Mesendoderm (in vitro differentiated cells): ENCODE measurements at regions not wholly inside any gene's neighbourhood (a gene's known extent, or its start where the extent isn't known, plus 50 kb on each side); places are given as distances from the start of the nearest gene placed in this dataset.

Experiments used
- DNase-seq: peaks from one replicate; pipeline ENCODE4 v3.0.0; 2013
- H2AK5ac ChIP-seq: 2 replicates; pipeline ENCODE4 v1.6.1; 2013; ENCODE audit warnings: low read length, inconsistent platforms
- H2BK120ac ChIP-seq: 2 replicates; pipeline ENCODE4 v1.6.1; 2013; ENCODE audit warnings: low read depth, mild to moderate bottlenecking, low read length, moderate library complexity, mixed read lengths
- H2BK15ac ChIP-seq: replicated peaks from 2 replicates; pipeline ENCODE4 v1.6.1; 2013; ENCODE audit warnings: low read depth, mild to moderate bottlenecking, moderate library complexity
- H2BK5ac ChIP-seq: 2 replicates; pipeline ENCODE4 v1.6.1; 2013; ENCODE audit warnings: low read length, inconsistent platforms
- H3K18ac ChIP-seq: 2 replicates; pipeline ENCODE4 v1.6.1; 2013; ENCODE audit warnings: mild to moderate bottlenecking, low read length, mixed read lengths
- H3K23ac ChIP-seq: one replicate; pipeline ENCODE4 v1.6.1; 2013; ENCODE audit warnings: low read length
- H3K27ac ChIP-seq: 2 replicates; pipeline ENCODE4 v1.5.1; 2013; ENCODE audit warnings: low read depth, mild to moderate bottlenecking, inconsistent platforms, low read length, moderate library complexity
- H3K27me3 ChIP-seq: 2 replicates; pipeline ENCODE4 v1.6.1; 2013; ENCODE audit warnings: low read length, control low read depth, mild to moderate bottlenecking, inconsistent platforms; ENCODE audit not compliant: insufficient read depth, poor library complexity
- H3K36me3 ChIP-seq: 2 replicates; pipeline ENCODE4 v1.6.1; 2013; ENCODE audit warnings: low read length, inconsistent platforms; ENCODE audit not compliant: control insufficient read depth, insufficient read depth
- H3K4ac ChIP-seq: one replicate; pipeline ENCODE4 v1.6.1; 2013; ENCODE audit warnings: low read depth, mild to moderate bottlenecking, low read length, moderate library complexity
- H3K4me1 ChIP-seq: 2 replicates; pipeline ENCODE4 v1.6.1; 2013; ENCODE audit warnings: low read depth, low read length, inconsistent platforms; ENCODE audit not compliant: control insufficient read depth
- H3K4me2 ChIP-seq: 2 replicates; pipeline ENCODE4 v1.6.1; 2013; ENCODE audit warnings: low read length
- H3K4me3 ChIP-seq: 2 replicates; pipeline ENCODE4 v1.5.1; 2013; ENCODE audit warnings: mild to moderate bottlenecking, low read length
- H3K56ac ChIP-seq: one replicate; pipeline ENCODE4 v1.6.1; 2013; ENCODE audit warnings: low read length
- H3K79me1 ChIP-seq: 2 replicates; pipeline ENCODE4 v1.6.1; 2013; ENCODE audit warnings: low read length, inconsistent platforms
- H3K79me2 ChIP-seq: 2 replicates; pipeline ENCODE4 v1.6.1; 2013; ENCODE audit warnings: mild to moderate bottlenecking, low read length; ENCODE audit not compliant: control insufficient read depth, insufficient read depth
- H3K9ac ChIP-seq: 2 replicates; pipeline ENCODE4 v1.6.1; 2013; ENCODE audit warnings: low read length, inconsistent platforms
- H4K5ac ChIP-seq: one replicate; pipeline ENCODE4 v1.6.1; 2013; ENCODE audit warnings: low read length
- H4K8ac ChIP-seq: one replicate; pipeline ENCODE4 v1.6.1; 2013; ENCODE audit warnings: low read depth, mild to moderate bottlenecking, control low read depth, low read length, moderate library complexity
- WGBS: extraction: QIAGEN DNeasy Blood & Tissue Kit; methylation state at CpG from one replicate; pipeline ENCODE4 v1.1.7; 2013; ENCODE audit warnings: low lambda C conversion rate, missing lambda C conversion rate; ENCODE audit not compliant: insufficient coverage; ENCODE audit errors: extremely low coverage; 5-methylcytosine and 5-hydroxymethylcytosine counted together

DNA sequence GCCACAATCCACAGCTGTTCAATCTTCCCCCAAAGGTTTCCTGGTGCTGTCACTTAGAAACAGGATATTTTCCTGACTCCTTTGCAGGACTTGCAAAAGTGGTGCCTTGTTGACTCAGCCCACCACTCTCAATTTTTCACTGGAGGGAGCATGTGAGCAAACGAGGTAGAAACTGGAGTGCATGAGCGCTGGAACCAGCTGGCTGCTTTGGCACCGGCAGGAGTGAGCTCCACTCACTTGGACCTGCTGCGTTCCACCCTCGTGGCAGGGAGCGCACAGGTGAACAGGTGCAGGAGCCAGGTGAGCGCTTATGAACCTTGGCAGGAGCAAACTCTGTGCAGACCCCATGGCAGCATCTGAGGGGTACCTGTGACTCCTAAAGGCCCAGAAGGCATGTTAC, 364.1 kb upstream of the RORB start:
- peak; percentile 52 for DNase-seq
- no peak overlapping the region for H3K27ac ChIP-seq
- no peak overlapping the region for H3K9ac ChIP-seq
- no peak overlapping the region for H3K56ac ChIP-seq
- H3K79me2 ChIP-seq = no peaks in the 10 kb centered on the region
- no peak overlapping the region for H3K18ac ChIP-seq
- no peak overlapping the region for H2AK5ac ChIP-seq
- no peak overlapping the region for H3K4me2 ChIP-seq
- no peak overlapping the region for H2BK120ac ChIP-seq
- no CpG with 5 or more reads among the region's 7 CpGs for WGBS
- no peak overlapping the region for H3K4me3 ChIP-seq
- H3K79me1 ChIP-seq = no peaks in the 10 kb centered on the region
- no peak overlapping the region for H2BK5ac ChIP-seq
- no peaks in the 10 kb centered on the region for H3K36me3 ChIP-seq
- H2BK15ac ChIP-seq = no peak overlapping the region
- no peak overlapping the region for H4K5ac ChIP-seq
- no peaks in the 10 kb centered on the region for H3K4me1 ChIP-seq
- H3K4ac ChIP-seq = no peak overlapping the region
- no peak overlapping the region for H4K8ac ChIP-seq
- no peak overlapping the region for H3K23ac ChIP-seq
- H3K27me3 ChIP-seq = no peaks in the 10 kb centered on the region

DNA sequence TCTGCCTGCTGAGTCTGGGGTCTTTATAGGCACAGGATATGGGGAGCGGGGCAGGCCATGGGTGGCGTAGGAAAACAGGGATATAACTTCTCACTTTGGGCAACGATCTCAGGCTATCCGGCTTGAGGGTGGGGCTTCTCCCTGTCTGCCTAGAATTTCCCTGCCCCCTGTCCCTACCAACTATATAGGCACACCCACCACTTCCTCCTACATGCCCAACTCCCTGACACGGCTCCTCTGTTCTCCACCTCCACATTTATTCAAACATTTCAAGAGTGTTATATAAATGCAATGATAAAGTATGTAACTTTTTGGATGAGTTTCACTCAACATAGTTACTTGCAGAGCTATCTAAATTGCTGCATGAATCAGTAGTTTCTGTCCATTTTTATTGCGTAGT, 363.2 kb upstream of the RORB start:
- Histone ChIP-seq H3K36me3 (no peaks in the 10 kb centered on the region), H3K79me2 (no peaks in the 10 kb centered on the region), H3K9ac (no peak overlapping the region), H3K4me1 (no peaks in the 10 kb centered on the region), H3K4ac (no peak overlapping the region), H3K79me1 (no peaks in the 10 kb centered on the region), H3K27ac (no peak overlapping the region), H3K27me3 (no peaks in the 10 kb centered on the region), H3K4me3 (no peak overlapping the region), H2BK120ac (no peak overlapping the region), H2BK5ac (no peak overlapping the region), H3K56ac (no peak overlapping the region), H4K5ac (no peak overlapping the region), H3K18ac (no peak overlapping the region), H2BK15ac (no peak overlapping the region), H4K8ac (no peak overlapping the region), H3K23ac (no peak overlapping the region), H2AK5ac (no peak overlapping the region), H3K4me2 (no peak overlapping the region)
- DNase-seq = no peak
- WGBS = no CpG with 5 or more reads among the region's 6 CpGs

DNA sequence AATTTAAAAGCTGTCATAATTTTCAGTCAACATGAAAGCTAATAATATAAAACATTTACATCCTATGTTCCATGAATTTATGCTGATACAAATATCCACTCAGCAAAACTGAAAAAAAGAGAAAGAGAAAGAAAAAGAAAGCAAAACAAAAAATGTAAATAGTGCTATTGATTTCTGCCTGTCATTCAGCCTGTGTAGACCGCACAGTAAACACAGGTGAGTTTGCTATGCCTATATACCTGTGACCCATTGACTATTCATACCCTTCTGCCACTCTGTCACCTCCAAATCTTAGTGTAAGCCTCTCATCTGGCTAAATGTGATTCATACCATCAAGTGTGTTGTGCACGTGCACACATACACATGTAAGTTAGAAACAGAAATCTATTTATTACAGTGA, 359.0 kb upstream of the RORB start:
- Histone ChIP-seq H3K4me2 (no peak overlapping the region), H3K18ac (no peak overlapping the region), H3K27me3 (no peaks in the 10 kb centered on the region), H4K5ac (no peak overlapping the region), H2BK5ac (no peak overlapping the region), H3K4me3 (no peak overlapping the region), H3K9ac (no peak overlapping the region), H2AK5ac (no peak overlapping the region), H3K23ac (no peak overlapping the region), H3K27ac (no peak overlapping the region), H4K8ac (no peak overlapping the region), H3K79me2 (no peaks in the 10 kb centered on the region), H2BK15ac (no peak overlapping the region), H3K4ac (no peak overlapping the region), H3K79me1 (no peaks in the 10 kb centered on the region), H3K56ac (no peak overlapping the region), H3K36me3 (no peaks in the 10 kb centered on the region), H3K4me1 (no peaks in the 10 kb centered on the region), H2BK120ac (no peak overlapping the region)
- WGBS = no CpG with 5 or more reads among the region's 2 CpGs
- no peak for DNase-seq

DNA sequence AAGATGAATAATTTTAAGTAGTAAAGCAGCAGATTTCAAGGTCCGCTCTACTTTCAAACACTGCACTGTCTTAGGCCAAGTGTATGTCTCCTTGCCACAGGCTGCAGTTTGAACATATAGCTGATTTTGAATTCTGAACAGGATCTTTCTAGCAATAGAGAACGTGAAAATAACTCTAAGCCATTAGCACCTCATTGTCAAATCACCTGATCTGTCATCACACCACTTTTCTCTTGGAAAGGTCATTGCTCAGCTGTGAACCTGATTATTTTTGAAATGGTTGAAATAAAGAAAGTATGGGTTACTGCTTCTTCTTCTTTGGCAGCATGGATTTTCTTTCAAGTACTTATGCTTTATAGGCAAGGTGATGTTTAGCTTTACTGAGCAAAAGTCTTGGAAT, 357.0 kb upstream of the RORB start:
- no peaks in the 10 kb centered on the region for H3K79me1 ChIP-seq
- no peak overlapping the region for H4K8ac ChIP-seq
- no peak overlapping the region for H3K56ac ChIP-seq
- no peaks in the 10 kb centered on the region for H3K36me3 ChIP-seq
- no peak overlapping the region for H2BK120ac ChIP-seq
- H3K9ac ChIP-seq = no peak overlapping the region
- no peaks in the 10 kb centered on the region for H3K79me2 ChIP-seq
- H3K4me2 ChIP-seq = no peak overlapping the region
- no peak overlapping the region for H3K23ac ChIP-seq
- H2BK5ac ChIP-seq = no peak overlapping the region
- no peak overlapping the region for H4K5ac ChIP-seq
- H2AK5ac ChIP-seq = no peak overlapping the region
- no peaks in the 10 kb centered on the region for H3K4me1 ChIP-seq
- H3K18ac ChIP-seq = no peak overlapping the region
- H3K4me3 ChIP-seq = no peak overlapping the region
- H3K27me3 ChIP-seq = no peaks in the 10 kb centered on the region
- no peak overlapping the region for H2BK15ac ChIP-seq
- no peak overlapping the region for H3K4ac ChIP-seq
- no CpG with 5 or more reads among the region's 2 CpGs for WGBS
- DNase-seq = no peak
- no peak overlapping the region for H3K27ac ChIP-seq

DNA sequence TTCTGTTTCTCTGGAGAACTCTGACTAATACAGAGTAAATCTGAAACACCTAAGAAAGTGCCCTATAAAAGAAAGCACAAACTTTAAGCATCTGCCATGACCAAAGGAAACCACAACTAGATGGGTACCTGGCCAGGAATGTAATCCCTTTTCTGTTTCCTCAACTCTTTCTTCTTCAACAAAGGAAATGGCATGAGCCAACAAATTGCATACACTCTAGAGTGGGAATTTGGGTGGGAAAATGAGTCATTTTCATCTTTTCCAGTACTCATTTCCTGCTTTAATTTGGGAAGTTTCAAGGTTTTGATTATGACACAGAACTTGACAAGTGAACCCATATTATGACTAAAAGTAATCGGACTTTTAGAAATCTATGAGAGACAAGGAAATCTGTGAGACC, 349.2 kb upstream of the RORB start:
- Histone ChIP-seq H3K27me3 (no peaks in the 10 kb centered on the region), H3K18ac (no peak overlapping the region), H3K9ac (no peak overlapping the region), H2BK5ac (no peak overlapping the region), H2BK15ac (no peak overlapping the region), H2BK120ac (no peak overlapping the region), H3K4me2 (no peak overlapping the region), H3K4me3 (no peak overlapping the region), H3K79me1 (no peaks in the 10 kb centered on the region), H3K56ac (no peak overlapping the region), H3K27ac (no peak overlapping the region), H3K79me2 (no peaks in the 10 kb centered on the region), H4K8ac (no peak overlapping the region), H3K36me3 (no peaks in the 10 kb centered on the region), H3K4ac (no peak overlapping the region), H4K5ac (no peak overlapping the region), H3K4me1 (no peaks in the 10 kb centered on the region), H3K23ac (no peak overlapping the region), H2AK5ac (no peak overlapping the region)
- DNase-seq = no peak
- WGBS = no CpG with 5 or more reads among the region's 1 CpG

DNA sequence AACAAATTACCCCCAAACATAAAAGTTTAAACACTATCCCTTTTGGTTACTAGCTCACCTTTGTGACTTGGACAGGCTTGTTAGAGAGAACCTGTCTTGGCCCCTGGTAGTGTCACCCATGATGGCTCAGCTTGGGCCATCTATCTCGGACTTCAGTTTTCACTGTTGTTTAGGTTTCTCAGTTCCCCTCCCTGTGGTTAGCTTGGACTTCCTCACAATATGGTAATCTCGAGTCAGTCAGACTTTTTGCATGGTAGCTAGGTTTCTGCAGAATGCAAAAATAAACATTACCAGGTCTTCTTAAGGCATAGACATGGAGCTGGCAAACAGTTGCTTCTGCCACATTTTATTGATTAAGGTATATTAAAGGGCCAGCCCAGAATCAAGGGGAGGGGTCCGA, 324.3 kb upstream of the RORB start:
- H3K27ac ChIP-seq = no peak overlapping the region
- H2BK15ac ChIP-seq = no peak overlapping the region
- H3K36me3 ChIP-seq = no peaks in the 10 kb centered on the region
- no peaks in the 10 kb centered on the region for H3K79me1 ChIP-seq
- no peak overlapping the region for H3K56ac ChIP-seq
- DNase-seq = no peak
- no peaks in the 10 kb centered on the region for H3K27me3 ChIP-seq
- H3K4ac ChIP-seq = no peak overlapping the region
- no peak overlapping the region for H4K8ac ChIP-seq
- H3K18ac ChIP-seq = no peak overlapping the region
- H3K23ac ChIP-seq = no peak overlapping the region
- H2BK120ac ChIP-seq = no peak overlapping the region
- H3K9ac ChIP-seq = no peak overlapping the region
- no peaks in the 10 kb centered on the region for H3K79me2 ChIP-seq
- no peak overlapping the region for H4K5ac ChIP-seq
- no CpG with 5 or more reads among the region's 3 CpGs for WGBS
- H3K4me1 ChIP-seq = no peaks in the 10 kb centered on the region
- no peak overlapping the region for H2BK5ac ChIP-seq
- H3K4me3 ChIP-seq = no peak overlapping the region
- H3K4me2 ChIP-seq = no peak overlapping the region
- H2AK5ac ChIP-seq = no peak overlapping the region
